ENCODE measurements at regions not wholly inside any gene's neighbourhood (a gene's known extent, or its start where the extent isn't known, plus 50 kb on each side); places are given as distances from the start of the nearest gene placed in this dataset.
"Not testable (repeated sequence)": the region's sequence is repeated elsewhere in the genome, so short reads cannot be mapped to it uniquely, and the experiment has no call there.

- no peak for DNase-seq
Observed at GRCh38 chr1:242610209-242610608, 85.7 kb upstream of the PLD5 start.

GRCh38 chr1:242605521-242605920 is 81.0 kb upstream of the PLD5 start:
- DNase-seq = no peak

DNA sequence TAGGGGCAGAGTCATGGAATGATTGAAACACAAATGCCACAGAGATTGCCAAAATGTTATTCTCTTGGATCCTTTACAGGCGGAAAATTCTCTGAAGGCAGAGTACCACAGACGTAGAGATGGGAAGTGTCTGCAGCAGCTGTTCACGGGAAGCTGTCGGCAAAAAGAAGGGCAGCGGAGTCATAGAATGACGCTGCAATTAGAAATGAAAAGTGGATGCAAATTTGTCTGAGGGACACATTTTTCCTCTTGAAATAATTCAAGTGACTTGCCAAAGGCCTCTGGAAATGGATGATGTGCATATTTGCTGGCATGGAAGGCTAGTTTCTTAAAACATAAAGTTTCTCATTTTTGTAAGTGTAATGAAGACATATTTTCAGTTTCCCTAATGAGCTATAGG is 77.5 kb upstream of the PLD5 start:
- no peak for DNase-seq

- not testable (repeated sequence) for DNase-seq
Observed at GRCh38 chr1:242593756-242594155, 69.3 kb upstream of the PLD5 start.

DNA sequence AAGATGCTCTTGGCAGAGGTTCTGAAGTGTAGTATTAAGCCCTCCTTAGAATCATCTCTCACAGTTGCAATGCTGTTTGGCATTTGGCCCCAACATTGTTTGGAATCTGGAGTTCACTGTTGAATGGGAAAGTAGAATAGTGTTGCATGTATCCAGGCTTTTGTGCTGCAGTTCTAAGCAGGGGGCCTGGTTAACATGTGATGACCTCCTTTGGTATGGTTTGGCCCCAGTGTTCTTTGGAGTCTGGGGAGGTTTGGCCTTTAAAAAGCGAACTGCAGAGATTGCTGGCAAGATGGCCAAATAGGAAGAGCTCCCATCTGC is 61.8 kb upstream of the PLD5 start:
- DNase-seq = no peak

- no peak for DNase-seq
Observed at GRCh38 chr1:242585616-242586359, 61.3 kb upstream of the PLD5 start.

DNA sequence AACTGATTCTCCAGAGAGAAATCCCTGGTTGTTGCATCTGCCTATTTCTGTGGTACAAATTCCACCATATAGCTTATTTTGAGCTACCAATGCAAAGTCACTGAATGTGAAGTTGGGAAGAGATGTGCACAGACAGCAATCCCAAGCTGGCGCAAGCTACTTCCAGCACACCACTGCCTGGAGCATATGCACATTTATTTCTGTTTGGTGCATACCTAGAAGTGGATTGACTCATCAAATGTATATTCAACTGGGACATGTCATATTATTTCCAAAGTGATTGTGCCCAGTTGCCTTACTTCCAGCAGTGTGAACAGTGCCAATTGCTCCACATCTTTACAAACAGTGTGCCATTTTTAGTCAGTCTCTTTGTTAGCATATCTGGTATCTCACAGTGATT is 58.2 kb upstream of the PLD5 start:
- DNase-seq = no peak

DNA sequence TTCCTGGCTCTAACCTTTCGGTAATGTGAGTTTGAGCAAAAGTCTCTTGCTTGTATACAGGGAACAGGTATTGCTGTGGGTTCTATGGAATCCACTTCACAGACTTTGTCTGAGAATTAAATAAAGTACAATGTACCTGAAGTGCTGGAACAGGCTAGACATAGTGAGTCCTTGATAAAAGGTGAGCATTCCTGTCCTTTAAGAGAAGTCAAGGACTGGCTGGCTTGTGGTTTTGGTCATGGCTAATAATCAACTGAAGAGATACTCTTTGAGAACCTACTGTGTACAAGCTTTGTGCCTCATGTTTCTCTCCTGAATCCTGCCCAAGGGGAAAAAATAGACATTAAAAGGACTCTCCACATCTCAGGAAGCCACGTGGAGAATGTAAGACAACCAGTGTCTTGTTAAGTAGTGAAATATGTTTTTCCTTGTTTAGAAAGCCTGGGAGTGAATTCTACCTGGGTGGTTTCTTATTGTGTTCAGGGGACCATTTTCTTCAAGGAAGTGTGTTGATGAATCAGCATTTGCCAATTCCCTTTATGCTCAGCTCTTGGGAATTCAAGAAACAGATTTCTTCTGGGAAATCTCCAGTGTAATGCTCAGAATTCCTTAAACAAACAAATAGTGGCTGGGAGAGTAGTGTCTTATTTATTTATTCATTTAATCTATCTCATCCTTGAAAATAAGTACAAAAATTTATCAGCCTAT is 55.2 kb upstream of the PLD5 start:
- no peak for DNase-seq
